Eye (tissue), 1 donor: ENCODE measurements at regions not wholly inside any gene's neighbourhood (a gene's known extent, or its start where the extent isn't known, plus 50 kb on each side); places are given as distances from the start of the nearest gene placed in this dataset.
"Not testable (repeated sequence)": the region's sequence is repeated elsewhere in the genome, so short reads cannot be mapped to it uniquely, and the experiment has no call there.

Experiments
- DNase-seq: peaks from one replicate; pipeline ENCODE4 v3.0.0-alpha.2; 2015

- DNase-seq, result no peak
These were observed 114.5 kb upstream of the CAV2 start for GRCh38 chr7:116384936-116385635.

DNA sequence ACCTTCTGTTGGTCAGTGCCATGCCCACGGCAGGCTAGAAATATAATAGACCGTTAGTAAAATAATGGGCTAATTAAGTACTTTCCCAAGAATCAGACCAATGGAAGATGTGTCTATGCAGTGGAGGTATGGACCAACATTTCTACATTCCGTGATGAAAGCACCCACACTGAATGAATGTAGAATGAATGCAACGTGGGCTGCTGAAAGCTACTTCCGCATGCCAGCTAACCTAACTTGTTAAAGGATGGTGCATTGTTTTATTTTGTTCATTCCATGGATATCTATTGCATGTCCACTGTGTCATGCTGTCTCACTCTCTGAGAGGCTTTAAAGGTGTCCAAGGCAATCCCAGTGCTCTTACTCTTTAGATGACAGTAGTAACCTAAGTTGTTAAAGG lies 112.9 kb upstream of the CAV2 start:
- no peak for DNase-seq

DNA sequence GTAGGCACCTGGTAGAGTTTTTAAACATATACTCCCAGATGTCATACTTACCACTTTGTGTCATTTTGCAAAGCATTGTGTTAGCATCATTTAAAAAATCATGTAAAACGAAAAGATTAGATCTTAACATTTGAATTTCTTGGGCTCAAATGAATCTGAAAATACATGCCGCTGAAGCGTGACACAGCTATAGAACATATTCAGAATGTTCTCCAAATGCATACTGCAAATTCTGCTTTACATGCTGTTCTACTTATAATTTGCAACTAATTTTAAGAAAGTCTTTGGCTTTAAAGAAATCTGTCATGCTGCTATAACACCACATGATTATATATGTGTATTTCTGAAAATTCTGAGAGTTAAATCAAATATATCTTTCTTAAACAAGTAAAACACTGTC lies 109.2 kb upstream of the CAV2 start:
- no peak for DNase-seq

DNA sequence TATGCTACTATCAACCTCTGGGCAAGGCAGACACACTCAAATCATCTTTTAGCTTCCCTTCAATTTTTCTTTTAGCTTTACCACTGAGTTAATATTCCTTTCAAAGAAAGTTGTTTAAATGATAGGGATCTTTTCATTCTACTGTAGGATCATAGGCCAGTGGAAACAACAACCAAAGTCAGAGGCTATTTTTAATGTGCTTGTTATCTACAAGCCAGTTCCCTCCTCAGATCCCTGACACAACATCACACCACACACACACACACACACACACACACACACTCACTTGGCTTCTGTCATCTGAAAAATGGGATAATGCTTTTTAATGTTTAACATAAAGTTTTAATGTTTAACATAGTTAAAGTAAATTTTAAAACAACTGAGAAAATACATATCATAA lies 106.7 kb upstream of the CAV2 start:
- DNase-seq, result no peak

DNA sequence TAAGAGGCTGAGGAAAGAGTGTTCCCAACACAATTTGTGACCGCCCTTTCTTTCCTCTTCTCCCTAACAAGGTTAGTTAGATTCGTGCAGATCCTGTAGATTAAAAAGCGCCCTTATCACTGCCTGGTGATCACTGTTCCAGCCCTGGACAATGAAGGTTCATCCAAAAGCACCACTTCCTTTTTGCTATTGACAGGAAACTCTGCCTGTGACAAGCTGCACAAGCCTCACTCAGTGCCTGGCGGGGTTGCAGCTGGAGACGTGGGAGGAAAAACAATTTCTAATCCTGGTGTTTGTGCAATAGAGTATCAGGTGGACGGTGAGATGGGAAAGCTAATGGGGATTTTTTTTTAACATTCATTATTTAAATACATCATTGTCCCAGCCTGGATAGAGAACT lies 105.9 kb upstream of the CAV2 start:
- DNase-seq, result no peak

- no peak for DNase-seq
These were observed 105.4 kb upstream of the CAV2 start for GRCh38 chr7:116394106-116394505.

- no peak for DNase-seq
These were observed 104.3 kb upstream of the CAV2 start for GRCh38 chr7:116395141-116395791.

DNA sequence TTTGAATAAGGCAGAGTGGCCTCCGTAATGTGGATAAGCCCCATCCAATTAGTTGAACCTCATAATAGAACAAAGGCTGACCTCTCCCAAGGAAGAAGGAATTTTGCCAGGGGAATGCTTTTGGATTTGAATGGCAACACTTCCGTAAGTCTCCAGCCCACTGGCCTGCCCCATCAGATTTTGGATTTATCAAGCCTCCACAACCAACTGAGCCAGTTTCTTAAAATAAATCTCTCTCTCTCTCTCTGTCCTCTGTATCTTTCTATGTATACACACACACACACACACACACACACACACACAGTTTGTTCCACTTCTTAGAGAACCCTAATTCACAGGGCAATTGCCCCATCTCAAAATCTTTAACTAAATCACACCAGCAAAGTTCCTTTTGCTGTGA lies 100.9 kb upstream of the CAV2 start:
- no peak for DNase-seq

GRCh38 chr7:116399819-116400218 lies 99.7 kb upstream of the CAV2 start:
- no peak for DNase-seq

- no peak for DNase-seq
These were observed 99.0 kb upstream of the CAV2 start for GRCh38 chr7:116400522-116400921.

- DNase-seq, result no peak
These were observed 97.8 kb upstream of the CAV2 start for GRCh38 chr7:116401711-116402110.

DNA sequence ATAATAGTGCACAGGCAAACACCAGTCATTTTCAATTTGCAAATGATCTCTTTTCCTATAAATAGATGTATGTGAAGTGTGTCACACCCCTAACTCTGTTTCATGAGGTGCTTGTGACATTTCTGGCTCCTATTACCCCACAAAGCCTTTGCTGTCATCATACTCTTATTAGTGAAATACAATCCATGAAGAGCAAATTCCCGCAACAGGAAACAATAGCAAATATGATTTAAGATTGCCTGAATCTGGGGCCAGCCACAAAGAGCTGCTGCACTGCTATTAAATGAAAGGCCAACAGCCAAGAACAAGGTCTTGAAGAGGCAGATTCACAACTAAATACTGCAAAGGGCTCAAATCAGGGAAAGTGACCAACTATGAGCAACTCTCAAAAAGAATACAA lies 96.3 kb upstream of the CAV2 start:
- no peak for DNase-seq

DNA sequence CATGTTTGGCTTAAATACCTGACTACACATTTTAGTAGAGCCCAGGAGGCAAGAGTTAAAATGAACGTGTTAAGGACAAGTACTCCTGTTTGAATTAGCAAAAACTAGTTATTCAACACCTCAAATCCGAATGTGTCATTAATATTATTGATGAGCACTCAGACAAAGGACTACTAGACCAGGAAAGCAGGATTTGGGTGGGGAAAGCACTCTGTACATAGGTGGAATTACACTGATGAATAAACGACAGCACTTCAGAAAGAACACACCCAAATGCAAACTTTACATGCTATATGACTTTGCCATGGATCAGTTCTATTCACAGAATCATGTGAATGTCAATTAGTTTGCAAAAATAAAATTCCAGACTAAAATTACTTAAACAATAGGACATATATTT lies 95.1 kb upstream of the CAV2 start:
- DNase-seq, result no peak

- DNase-seq, result no peak
These were observed 93.7 kb upstream of the CAV2 start for GRCh38 chr7:116405810-116406209.

DNA sequence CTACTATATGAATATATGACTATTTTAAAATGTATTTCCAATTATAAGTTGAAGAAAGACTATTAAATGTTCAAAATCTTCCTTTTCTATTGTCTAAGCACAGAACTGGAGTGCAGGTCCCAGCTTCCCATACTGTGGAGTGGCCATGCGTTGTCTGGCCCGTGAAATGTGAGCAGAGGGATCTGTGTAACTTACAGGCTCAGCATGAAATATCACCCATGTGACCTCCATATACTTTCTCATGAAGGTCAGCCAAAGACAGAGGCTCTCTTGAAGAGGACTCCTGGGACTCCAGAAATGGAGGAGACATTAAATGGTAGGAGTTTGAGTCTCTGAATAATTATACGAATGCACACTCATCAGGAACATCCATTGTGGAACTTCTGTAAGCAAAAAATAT lies 92.4 kb upstream of the CAV2 start:
- no peak for DNase-seq

GRCh38 chr7:116408166-116408565 lies 91.4 kb upstream of the CAV2 start:
- DNase-seq, result no peak

DNA sequence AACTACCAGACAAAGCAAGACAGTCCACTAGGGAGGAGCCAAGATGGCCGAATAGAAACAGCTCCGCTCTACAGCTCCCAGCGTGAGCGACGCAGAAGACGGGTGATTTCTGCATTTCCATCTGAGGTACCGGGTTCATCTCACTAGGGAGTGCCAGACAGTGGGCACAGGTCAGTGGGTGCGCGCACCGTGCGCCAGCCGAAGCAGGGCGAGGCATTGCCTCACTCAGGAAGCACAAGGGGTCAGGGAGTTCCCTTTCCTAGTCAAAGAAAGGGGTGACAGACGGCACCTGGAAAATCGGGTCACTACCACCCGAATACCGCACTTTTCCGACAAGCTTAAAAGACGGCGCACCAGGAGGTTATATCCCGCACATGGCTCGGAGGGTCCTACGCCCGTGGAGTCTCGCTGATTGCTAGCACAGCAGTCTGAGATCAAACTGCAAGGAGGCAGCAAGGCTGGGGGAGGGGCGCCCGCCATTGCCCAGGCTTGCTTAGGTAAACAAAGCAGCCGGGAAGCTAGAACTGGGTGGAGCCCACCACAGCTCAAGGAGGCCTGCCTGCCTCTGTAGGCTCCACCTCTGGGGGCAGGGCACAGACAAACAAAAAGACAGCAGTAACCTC lies 90.6 kb upstream of the CAV2 start:
- DNase-seq, result not testable (repeated sequence)

GRCh38 chr7:116410694-116411093 lies 88.8 kb upstream of the CAV2 start:
- not testable (repeated sequence) for DNase-seq

GRCh38 chr7:116417593-116418345 lies 81.8 kb upstream of the CAV2 start:
- no peak for DNase-seq

- DNase-seq, result no peak
These were observed 81.0 kb upstream of the CAV2 start for GRCh38 chr7:116418524-116418923.

GRCh38 chr7:116420003-116420402 lies 79.5 kb upstream of the CAV2 start:
- no peak for DNase-seq

- no peak for DNase-seq
These were observed 78.2 kb upstream of the CAV2 start for GRCh38 chr7:116421298-116421697.

GRCh38 chr7:116422683-116423082 lies 76.9 kb upstream of the CAV2 start:
- DNase-seq, result no peak

DNA sequence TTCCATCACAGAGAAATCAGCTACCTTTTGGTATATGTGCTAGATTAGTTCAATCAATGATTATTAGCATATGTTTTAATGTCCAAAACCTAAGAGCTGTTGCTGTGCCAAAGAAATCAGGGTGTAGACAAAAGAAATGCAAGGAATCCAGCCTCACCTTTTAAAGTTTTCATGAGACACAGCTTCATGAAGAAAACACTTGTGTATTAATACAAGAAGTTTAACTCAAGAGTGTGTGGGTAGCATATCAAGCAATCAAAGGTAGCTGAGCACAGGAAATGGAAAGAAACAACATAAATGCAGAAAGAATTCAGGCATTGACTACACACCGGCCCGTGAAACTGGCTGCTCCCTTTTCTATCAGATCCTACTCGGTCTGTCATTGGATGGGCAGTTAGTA lies 76.0 kb upstream of the CAV2 start:
- DNase-seq, result no peak
